Occipital lobe (tissue), 1 donor: ENCODE measurements at regions not wholly inside any gene's neighbourhood (a gene's known extent, or its start where the extent isn't known, plus 50 kb on each side); places are given as distances from the start of the nearest gene placed in this dataset.

ENCODE experiments used
- DNase-seq: peaks from one replicate; lab custom pipeline; 2025; lab: John Stamatoyannopoulos, UW

DNA sequence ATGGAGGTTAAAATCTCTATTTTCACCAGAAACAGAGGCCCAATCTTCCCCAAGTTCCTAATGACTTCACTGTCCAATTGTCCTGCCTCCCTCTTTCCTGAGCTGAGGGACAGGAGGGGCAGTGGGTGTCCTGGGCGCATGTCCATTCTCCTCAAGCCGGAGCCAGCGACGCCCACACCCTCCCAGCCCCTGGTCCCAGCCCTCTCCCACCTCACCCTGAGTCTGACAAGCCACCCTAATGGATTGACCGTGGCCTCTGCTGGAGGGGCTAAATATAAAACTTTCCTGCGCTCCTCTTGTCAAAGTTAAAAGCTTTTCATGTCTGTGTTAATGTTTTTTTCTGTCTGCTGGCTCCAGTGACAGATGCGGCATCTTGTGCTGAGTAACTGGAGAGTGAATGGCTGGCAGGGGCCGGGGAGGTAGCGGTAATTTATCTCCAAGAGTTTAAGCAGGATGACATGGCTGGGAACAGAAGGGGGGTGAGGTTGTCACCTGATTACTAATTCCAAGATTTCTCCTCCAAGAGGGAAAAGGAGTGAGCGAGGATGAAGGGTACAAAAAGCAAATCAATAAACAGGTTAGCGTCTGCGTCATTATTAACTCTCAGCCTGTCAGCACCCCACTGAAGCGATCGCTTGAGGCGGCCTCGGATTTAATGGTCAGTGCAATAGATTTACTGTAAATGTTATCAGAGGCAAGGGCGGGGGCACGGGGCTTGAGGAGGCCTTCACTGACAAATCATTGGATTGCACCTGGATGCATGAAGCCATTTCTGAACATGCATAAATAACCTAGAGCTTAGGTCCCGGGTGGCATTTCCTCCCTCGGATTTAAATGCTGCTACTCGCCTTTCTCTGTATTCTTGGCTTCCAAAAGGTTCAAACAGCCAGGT is 118.1 kb upstream of the MAFB start:
- DNase-seq: no peak

DNA sequence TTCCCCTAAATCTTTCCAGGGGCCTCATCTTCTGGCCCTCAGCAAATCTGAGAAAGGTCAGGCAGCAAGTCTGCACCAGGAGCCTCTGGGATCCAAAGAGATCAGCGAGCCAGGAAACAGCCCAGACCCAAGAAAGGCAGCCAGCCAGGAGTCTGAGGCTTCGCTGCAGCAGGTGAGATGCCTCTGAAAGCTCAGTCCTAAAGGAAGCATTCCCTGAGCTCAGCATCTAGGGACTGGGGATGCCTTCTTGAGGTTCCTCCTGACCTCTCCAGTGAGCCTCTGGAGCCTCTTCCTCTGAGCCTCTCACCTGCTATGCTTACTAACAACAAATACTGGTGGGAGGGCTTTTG is 118.8 kb upstream of the MAFB start:
- DNase-seq: no peak

DNA sequence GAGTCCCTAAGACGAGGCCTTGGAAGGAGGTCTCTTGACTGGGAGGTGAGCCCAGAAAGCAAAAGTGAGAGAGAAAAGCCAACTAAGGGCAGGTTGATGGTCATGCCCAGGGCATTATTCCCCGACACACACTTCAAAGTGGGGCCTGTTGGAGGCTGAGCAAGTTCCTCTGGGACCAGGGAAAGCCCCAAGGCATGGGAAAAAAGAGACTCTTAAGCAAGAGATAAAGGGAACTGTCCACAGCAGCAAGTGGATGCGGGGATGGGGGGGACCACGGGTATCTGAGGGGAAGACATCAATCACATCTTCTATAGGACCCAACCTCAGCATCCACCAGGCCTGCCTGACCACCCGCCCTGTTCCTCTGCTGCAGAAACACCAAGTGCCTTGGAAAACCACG is 119.9 kb upstream of the MAFB start:
- DNase-seq: no peak

DNA sequence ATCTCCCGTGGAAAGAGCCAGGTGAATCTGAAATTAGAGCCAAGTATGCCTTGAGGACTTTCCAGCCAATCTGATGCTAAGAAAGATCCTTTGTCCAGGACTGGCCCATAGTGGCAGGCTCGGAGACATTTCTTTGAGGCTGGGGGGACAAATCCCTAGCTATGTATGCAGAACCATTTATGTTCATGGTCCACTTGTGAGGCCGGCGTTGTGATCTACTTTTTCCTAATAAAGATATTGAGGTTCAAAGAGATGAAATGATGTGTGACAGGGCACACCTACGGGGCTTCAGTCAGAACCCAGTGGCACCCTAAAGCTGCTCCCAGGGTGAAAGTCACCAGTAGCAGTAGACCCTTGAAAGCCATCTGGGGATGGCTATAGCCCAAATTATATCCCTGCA is 120.3 kb upstream of the MAFB start:
- no peak for DNase-seq

DNA sequence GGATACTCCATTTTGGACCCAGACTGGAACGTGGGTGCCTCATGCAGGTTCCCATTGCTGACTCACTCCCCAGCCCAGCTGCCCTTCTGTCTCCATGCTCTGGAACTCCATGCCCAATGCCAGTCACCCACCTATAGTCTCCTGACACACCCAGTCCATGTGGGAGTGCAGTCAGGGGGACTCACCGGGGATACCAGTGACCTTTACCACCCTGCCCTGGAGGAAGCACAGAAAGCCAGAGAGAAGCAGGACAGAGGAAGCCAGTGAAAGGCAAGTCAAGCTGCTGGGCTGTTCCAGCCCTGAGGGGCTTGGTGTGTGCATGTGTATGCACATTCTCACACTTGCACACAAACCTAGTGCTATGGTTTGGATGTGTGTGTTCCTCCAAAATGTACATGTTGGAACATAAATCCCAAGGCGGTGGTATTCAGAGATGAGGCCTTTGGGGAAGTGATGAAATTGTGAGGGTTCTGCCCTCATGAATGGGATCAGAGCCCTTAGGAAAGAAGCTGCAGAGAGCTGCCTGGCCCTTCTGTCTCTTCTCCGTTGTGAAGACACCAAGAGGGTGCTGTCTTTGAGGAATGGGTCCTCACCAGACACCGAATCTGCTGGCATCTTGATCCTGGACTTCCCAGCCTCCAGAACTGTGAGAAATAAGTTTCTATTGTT is 121.4 kb upstream of the MAFB start:
- no peak for DNase-seq

DNA sequence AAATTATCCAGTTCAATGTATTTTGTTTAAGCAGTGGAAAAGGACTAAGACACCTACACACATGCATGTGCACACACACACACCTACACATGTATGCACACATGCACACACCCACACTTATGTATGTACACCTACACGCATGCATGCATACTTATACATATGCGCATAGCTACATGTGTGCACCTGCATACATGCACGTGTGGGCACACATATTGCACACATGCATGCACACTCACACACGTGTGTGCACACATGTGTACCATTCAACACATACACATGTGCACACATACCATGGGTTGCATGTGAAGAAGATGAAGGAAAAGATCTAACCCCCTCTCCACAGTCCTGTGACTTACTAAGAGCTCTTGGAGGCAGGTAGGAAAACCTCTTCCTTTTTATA is 122.0 kb upstream of the MAFB start:
- DNase-seq: no peak

DNA sequence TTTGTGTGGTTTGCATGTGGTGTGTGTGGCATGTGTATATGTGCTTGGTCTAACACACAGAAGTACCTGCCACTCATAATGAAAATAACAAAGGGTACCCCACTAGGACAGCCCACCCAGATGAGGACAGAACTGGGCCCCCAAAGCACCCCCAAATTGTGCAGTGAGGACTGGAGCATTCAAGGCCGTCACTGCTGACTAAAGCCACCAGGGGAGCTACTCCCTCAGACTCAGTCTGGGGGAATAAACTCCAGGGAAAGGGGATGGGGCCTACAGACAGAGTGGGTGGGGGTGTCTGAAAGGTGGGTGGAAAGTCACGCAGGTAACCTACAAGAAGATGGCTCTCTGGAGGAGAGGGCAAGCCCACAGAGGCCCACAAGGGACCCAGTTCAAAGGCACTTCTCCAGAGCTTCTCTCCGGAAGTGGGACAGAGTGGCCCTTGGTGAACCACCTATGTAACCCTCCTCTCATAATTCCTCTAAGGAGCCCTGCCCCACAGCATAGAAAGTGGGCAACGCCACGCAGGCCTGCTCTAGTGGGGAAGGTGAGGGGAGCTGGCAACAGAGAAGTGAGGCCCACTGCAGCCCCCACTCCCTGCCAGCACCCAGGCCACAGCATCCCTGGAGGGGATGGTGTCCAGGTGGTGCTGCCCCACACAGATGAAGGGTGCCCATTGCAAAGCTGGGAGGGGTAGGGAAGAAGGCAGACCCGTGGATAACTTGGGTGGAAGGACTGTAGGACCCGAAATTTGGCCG is 122.8 kb upstream of the MAFB start:
- no peak for DNase-seq

DNA sequence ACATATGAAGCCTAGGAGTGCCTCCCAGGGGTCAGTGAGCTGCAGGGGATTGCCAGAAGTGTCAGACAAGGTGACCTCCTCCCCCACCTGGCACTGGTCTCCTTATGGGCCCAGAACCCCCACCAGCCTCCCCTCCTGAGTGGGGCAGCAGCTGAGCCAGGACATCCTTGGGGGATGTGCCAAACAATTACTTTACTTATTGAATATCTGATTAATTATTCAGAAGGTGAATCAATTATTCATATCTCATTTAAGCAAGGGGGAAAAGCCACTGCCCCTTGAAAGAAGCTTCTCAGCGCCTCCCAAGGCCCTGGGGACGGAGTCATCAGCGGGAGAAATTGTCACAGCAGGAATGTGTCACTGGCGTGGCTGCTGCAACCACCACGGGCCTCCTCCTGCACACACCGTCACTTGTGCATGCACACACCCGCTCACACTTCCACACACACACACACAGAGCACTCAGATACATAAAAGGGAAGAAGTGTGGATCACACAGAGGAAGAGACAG is 123.4 kb upstream of the MAFB start:
- DNase-seq: no peak

DNA sequence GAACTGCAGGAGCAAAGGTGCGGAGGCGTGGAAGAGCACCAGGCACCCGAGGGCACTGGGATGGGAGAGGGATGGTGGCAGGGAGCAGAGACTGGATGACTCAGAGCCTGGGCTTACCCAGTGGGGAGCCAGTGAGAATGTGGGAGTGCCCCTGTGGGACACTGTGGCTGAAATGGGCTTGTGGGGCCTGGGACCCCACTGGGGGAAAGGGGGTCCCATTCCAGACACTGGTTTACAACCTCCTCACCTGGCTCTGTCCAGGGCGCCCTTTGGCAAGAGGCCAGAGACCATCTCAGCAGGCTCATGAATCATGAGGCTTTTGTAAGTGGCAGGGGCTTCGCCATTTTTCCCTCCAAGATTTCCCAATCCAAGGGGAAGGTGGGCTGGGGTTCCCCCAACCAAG is 124.0 kb upstream of the MAFB start:
- DNase-seq: no peak

DNA sequence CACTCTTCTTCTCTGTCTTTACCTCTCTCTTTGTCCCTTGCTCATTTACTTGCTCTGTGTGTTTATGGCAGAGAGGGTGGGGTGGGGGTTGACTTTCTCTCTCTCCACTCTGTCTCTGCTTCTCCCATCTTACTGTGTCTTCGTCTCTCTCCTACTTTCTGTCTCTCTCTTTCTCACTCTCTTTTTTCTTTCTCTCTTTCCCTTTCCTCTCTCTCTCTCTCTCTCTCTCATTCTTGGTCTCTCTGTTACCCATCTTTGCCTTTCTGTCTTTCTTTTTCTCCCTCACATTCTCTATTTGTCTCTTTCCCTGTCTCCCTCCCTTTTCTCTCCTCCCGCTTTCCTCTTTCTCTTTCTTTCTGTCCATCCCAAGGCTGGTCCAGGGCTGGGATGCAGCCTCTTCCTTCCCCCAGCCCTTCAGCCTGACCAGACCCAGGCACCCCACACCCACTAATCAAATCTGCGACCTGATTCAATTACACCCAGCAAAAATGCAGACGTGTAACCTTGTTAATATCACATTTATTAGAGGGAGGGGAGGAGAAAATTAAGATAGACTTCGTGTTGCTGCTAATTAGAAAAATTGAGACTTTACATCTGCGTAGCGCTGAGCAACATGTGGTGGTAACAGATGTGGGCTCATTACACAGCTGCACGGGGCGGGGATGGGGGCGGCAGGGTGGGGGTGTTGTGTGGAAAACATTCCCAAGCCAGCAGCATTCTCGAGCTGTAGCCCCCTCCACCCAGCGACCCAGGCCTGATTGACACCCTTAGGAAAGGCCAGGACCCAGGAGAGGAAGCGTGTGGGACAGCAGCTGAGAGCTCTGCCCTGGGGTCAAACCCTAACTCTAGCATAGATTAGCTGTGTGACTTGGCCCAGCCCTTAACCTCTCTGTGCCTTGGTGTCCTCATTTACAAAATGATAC is 124.9 kb upstream of the MAFB start:
- no peak for DNase-seq

DNA sequence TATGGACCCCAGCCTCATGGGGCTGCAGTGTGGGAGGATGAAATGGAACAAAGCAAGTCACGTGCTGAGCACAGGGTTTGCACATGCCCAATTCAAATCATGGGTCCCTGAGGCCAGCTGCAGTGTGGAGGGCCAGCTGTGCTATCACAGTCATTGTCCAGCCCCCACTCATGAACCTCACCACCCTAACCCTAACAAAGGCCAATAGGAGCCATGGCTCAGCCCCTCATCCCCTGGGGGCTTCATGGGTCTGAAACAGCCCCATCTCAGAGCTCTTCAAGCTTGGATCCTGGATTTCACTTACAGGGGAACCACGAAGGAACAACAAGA is 125.6 kb upstream of the MAFB start:
- DNase-seq: no peak

DNA sequence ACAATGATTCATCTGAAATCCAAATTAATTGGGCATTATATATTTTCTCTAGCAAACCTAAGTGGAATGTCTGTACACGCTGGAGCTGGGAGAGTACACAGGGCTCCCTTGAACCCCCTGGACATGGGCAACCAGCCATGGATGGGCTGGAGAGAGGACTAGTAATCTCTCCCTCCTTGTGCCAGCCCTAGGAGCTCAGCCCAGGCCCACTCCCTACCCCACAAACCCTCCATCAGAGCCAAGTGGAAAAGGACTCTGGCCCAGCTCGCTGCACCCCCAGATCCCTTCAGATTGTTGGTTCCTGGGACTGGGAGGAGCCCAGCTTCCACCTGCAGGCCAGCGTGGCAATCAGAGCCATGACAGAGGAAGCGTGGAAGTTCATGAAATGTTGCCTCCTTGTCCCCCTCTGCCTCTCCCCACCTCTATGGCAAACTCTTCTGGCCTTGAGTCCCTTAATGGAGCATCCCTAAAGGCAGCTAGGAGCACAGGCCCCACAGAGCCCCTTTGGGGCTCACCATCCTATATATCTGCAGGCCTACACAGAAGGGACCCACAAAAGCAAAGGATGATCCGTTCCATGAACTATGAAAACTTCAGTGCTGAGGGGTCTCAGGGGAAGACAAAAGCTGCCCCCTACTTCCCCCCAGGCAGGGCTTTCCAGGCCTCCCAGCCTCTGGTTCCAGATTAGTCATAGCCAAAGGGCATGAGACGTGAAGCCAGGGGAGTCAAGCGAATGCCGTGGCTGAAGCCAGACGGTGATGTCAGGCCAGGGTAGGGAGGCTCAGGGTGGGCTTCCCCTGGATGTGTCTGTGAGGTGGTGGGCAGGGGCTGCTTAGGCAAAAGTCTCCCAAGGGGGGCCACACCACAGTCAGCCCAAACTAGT is 126.4 kb upstream of the MAFB start:
- DNase-seq: no peak

DNA sequence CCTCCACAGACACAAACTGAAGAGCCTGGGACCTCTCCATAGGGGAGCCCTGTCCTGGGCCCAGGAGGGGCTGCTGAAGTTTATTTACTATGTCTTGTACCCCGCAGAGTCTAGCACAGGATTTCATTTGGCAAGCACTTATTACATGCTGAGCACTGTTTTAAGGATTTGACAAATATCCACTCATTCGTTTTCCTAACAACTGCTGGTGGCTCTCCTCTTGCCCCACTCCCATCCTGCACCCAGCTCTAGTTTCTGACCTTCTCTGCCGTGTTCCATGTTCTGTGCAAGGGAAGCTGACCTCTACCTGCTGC is 127.0 kb upstream of the MAFB start:
- no peak for DNase-seq

DNA sequence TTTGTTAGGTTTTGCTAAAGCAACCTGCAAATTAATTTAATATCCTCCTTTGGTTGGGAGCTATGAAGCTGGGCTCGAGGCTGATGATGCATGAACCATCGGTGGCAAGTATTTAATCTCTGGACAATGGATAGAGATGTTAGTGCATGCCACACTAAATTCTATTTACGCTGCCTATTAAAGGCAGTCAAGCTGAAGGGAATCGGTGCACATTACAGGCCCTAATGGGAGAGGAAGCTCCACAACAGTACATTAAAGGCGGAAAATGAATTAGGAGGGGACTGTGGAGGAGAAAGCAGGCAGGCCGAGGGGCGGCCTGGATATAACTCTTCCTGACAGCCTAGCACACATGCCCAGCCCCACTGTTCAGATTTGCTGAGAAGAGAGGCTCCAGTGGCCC is 132.4 kb upstream of the MAFB start:
- DNase-seq: no peak

DNA sequence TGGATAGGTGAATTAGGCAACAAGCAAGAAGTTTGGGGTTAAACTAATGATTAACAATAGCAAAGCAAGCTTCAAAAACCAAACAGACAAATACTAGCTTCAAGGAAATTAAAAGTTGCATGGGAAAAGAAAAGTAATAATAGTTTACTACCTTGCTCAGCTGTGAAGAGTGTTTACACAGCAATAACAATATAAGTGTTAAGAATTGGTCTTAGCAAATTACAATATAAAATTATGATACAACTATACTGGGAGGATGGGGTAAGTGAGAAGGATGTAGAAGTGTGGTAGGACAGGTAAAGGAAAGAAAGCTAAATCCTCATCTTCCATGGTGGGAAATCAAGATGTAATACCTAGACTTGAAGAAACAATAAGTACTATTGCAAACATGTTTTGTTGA is 137.7 kb upstream of the MAFB start:
- DNase-seq: no peak

DNA sequence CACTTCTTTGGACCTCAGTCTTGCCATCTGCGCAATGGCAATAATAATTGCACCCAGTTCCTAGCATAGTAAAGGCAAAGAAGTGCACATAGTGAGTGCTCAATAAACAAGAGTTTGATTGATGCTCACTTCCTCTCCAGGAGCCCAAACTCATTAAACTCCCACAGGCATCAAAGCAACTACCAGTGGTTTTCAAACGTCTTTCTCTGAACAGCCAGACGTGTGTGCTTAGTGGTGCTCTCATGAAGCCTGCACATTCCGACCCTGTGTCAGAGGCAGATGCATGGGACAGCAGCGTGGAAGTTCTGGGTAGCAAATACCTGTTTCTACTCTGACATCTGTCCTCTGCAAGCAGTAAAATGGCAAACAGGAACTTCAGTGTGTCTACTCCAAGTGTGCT is 146.3 kb upstream of the MAFB start:
- DNase-seq: no peak

DNA sequence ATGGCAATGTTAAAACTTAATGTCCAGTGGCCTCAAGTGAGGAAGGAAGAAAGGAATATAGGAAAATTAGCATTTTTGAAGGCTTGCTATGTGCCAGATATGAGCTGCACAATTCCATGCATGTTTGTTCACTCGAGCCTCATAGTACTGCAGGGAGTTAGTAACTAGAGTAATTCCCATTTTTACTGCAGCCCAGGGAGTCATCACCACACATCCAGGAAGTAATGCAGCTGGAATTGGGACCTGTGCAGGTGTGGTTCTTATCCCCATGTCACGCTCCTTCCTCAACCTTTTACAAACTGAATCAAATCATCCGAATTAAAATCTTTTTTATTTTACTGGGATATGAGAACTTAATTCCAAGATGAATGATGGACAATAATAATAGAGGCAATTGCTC is 149.5 kb upstream of the MAFB start:
- no peak for DNase-seq

DNA sequence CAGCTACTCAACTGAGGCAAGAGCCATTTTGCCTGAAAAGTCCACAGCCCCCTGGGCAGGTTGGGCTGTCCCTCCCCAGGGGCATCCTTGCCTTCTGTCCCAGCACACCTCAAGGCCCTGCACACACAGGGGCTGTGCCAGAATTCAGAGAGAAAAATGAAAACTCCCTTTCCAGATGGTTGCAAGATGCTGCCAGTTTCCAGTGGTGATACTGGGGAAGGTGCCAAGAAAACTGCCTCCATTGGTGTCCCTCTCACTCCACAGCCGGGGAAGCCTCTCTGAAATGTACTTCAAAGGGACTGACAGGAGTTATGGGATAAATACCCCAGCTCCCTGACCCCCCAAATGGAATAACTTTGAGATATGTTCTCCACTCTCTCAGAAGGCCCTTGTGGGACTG is 154.2 kb upstream of the MAFB start:
- DNase-seq: no peak

DNA sequence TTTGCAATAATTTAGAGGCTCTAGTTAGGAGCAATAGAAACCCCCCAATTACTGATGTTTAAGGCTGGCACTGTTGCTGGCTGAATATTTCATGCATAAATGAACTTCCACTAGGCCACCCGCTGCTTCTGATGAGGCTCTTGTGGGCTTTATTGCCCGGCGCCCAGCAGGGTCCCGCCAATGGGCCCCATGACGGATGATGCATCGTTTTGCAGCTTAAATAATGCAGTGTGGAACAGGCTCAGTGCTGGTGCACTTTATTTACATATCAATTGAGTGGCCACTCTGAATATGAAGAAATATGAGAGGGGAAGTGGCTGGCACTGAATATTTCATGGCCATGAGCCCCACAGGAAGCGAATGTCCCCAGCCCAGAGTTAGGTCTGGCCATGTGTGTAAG is 155.3 kb upstream of the MAFB start:
- no peak for DNase-seq

DNA sequence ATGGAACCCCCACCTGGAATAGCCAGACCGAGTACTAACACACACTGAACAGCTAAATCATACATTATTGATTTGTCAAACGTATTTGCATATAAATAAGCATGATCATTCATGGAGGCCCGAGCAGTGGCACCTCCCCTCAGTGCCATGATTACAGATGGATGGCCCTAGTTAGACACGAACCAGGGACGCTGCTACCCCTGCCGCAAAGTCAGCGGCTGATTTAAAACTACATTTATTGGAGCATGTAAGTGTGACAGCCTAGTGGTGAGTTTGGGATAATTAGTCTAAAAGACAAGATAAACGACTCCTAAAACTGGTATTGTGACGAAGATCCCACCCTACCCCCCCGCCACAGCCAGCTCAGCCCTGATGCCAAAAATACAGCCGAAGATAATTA is 159.1 kb upstream of the MAFB start:
- DNase-seq: no peak

DNA sequence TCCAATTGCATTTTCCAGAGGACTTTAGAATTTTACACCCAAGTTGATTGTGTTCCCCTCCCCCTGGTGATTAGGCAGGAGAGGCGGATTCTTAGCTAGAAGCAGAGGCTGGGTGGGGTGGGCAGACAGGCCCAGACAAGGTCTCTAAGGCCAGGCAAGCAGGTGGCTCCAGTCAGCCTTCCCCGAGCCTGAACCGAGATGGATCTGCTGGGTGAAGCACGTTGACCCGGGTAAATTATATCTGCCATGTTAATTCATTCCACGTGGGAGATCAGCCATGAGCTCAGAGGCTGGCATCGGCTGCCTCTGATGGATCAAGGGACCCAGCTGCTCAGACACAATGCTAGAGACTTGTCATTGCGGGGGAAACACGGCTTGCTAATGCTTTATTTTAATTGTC is 159.5 kb upstream of the MAFB start:
- DNase-seq: no peak
